ENCODE measurements at regions not wholly inside any gene's neighbourhood (a gene's known extent, or its start where the extent isn't known, plus 50 kb on each side); places are given as distances from the start of the nearest gene placed in this dataset.
"Not testable (repeated sequence)": the region's sequence is repeated elsewhere in the genome, so short reads cannot be mapped to it uniquely, and the experiment has no call there.

GRCh38 chrX:77081237-77081636, 366.0 kb upstream of the FGF16 start:
- TF ChIP-seq, protein P1, sequence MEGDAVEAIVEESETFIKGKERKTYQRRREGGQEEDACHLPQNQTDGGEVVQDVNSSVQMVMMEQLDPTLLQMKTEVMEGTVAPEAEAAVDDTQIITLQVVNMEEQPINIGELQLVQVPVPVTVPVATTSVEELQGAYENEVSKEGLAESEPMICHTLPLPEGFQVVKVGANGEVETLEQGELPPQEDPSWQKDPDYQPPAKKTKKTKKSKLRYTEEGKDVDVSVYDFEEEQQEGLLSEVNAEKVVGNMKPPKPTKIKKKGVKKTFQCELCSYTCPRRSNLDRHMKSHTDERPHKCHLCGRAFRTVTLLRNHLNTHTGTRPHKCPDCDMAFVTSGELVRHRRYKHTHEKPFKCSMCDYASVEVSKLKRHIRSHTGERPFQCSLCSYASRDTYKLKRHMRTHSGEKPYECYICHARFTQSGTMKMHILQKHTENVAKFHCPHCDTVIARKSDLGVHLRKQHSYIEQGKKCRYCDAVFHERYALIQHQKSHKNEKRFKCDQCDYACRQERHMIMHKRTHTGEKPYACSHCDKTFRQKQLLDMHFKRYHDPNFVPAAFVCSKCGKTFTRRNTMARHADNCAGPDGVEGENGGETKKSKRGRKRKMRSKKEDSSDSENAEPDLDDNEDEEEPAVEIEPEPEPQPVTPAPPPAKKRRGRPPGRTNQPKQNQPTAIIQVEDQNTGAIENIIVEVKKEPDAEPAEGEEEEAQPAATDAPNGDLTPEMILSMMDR (conservative IDR thresholded peaks at IDR 0.05): not testable (repeated sequence)
- TF ChIP-seq ZFX (IDR thresholded peaks at IDR 0.05): not testable (repeated sequence)
